GM19324 (cell line): ENCODE measurements at regions not wholly inside any gene's neighbourhood (a gene's known extent, or its start where the extent isn't known, plus 50 kb on each side); places are given as distances from the start of the nearest gene placed in this dataset.

Experiments
- ATAC-seq: cut with Tn5 transposase; IDR thresholded peaks from one replicate; pipeline ENCODE4 v1.9.1; 2021; ENCODE audit warnings: mild to moderate bottlenecking, moderate library complexity; ENCODE audit not compliant: unreplicated experiment, low FRiP score

DNA sequence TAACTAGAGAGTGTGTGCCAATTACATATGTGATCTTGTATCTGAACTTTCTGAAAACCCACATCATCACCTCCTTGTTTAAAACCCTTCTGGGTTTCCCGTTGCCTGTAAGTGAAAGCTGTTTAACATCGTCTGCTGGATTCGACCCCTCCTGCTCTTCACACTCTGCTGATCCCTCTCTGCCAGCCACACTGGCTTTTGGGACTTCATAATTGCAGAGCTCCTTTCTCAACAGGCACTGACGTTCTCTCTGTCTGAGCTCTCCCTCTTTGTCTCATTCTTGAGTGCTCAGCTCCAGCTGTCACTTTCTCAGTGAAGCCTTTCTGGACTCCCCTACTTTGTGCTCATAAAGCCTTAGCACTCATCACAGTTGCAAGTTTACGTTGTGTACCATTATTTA lies 153.9 kb downstream of the CEP135 start:
- ATAC-seq = no peak

GRCh38 chr4:56099378-56099786 lies 150.6 kb downstream of the CEP135 start:
- ATAC-seq = no peak

DNA sequence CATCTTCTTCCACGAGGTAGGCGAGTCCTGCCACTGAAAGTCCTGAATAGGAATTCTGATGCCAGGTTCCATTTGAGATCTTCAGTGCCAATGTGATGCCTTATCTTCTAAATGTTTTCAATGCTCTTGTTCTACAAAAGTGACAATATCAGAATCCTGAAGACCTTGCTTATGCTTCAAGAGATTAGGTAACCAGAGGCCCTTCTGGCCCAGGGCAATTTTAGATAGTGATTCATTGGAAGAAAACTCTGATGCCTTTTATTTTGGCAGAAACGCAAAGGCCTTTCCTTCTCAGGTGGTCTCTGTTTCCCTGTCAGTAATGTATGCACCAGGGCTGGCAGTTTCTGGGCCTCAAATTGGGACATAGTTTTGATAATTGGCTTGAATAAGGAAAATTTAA lies 144.8 kb downstream of the CEP135 start:
- no peak for ATAC-seq

DNA sequence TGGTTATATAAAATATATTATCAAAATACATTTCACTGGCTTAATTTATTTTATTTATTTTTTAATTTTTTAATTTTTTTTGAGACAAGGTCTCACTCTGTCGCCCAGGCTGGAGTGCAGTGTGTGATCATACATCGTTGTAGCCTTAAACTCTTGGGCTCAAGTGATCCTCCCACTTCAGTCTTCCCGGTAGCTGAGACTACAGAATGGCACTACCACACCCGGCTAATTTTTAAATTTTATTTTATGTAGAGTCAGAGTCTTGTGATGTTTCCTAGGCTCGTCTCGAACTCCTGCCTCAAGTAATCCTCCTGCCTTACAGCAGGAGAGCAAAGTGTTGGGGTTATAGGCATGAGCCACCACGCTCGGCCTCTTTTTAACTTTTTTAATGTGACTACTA lies 143.8 kb downstream of the CEP135 start:
- ATAC-seq = no peak

DNA sequence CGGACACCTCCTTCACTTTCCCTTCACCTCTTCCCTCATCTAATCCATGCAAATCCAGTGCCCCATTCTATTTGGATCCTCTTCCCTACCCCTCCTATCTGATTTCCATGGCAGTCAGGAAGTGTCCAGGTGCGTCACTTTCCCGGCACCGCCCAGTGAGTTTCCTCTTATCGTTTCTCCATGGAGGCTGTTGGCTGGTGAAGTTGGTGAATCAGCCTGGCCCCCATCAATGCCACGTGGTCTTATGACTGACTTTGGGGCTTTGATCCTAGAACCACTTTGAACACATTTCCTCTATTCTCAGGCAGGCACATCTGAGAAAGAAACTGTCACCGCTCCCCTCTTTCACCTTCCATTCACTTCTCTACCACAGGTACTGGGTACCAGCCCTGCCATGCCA lies 137.8 kb downstream of the CEP135 start:
- ATAC-seq = no peak

- ATAC-seq = no peak
Measured at GRCh38 chr4:56086073-56086541, 137.4 kb downstream of the CEP135 start.

- no peak for ATAC-seq
Measured at GRCh38 chr4:56085275-56085674, 136.5 kb downstream of the CEP135 start.

DNA sequence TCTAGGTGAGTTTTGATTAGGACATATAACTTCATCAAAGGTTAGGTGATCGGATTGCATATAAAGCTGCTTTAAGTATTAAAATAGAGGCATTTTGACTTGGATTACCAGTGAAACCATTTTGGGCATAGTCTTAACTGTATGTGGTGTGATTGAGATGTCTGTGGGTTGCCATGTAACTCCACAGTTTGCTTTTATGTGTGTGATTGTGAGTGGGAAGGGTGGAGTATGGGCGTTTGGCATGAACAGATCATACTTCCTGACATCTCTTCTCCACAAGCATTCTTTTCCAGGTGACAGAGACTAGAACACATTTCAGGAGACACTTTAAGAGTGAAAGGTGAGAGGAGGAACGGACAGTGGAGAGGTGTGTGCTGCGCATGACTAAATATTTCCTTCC lies 136.1 kb downstream of the CEP135 start:
- no peak for ATAC-seq
